Adrenal gland (tissue), 9 donors: ENCODE measurements at regions not wholly inside any gene's neighbourhood (a gene's known extent, or its start where the extent isn't known, plus 50 kb on each side); places are given as distances from the start of the nearest gene placed in this dataset.

ENCODE experiments used
- DNase-seq, 7 donors: peaks; one replicate each; pipeline ENCODE4 v3.0.0-alpha.2; 2019 to 2020
- H3K27ac ChIP-seq, 5 donors: fragments of 200-600 bp; sonication (generic) in 4 of 5; 1 replicate in 3 of 5; 2 replicates in 2 of 5; pipeline versions ENCODE4 v1.5.1 to v1.8.0; 2016 to 2020; ENCODE audit warnings: mild to moderate bottlenecking in 1 of 5
- H3K27me3 ChIP-seq: fragments of 200-600 bp; 2 replicates; pipeline ENCODE4 v1.8.0; 2021
- H3K36me3 ChIP-seq, 2 donors: fragments of 200-600 bp; replicated peaks in 1 of 2; 1 replicate in 1 of 2; 2 replicates in 1 of 2; pipeline versions ENCODE4 v1.5.1 to v1.8.0; 2018 to 2022
- H3K4me1 ChIP-seq, 2 donors: fragments of 200-600 bp; replicated peaks in 1 of 2; 1 replicate in 1 of 2; 2 replicates in 1 of 2; pipeline versions ENCODE4 v1.5.1 to v1.8.0; 2018 to 2021
- H3K4me3 ChIP-seq, 4 donors: fragments of 200-600 bp; sonication (generic) in 3 of 4; one replicate each; pipeline ENCODE4 v1.5.1; 2016 to 2018
- H3K9me3 ChIP-seq, 3 donors: fragments of 200-600 bp; sonication (generic) in 1 of 3; replicated peaks in 1 of 3; 1 replicate in 2 of 3; 2 replicates in 1 of 3; pipeline versions ENCODE4 v1.5.1 to v1.8.0; 2016 to 2021
- POLR2A ChIP-seq, 2 donors: fragments of 450-650 bp; IDR thresholded peaks; one replicate each; pipeline ENCODE4 v1.6.1; 2017; ENCODE audit warnings: antibody characterized with exemption in 2 of 2, mild to moderate bottlenecking in 2 of 2, moderate library complexity in 1 of 2
- WGBS, 4 donors: extraction: QIAGEN DNeasy Blood & Tissue Kit in 2 of 4; methylation state at CpG; one replicate each; pipeline versions ENCODE4 v1.1.5 to v1.1.7; 2013 to 2017; 5-methylcytosine and 5-hydroxymethylcytosine counted together
- intact Hi-C, 2 donors: fragments of 100-400 bp; cut with DNase I; formaldehyde crosslinking; loops; one replicate each; pipeline versions ENCODE4 v1.14.1 to v1.15.0; 2022 to 2023
- TF ChIP-seq, protein P1 (sequence below), 6 experiments: fragments of 450-650 bp in 4 of 6; fragments of 200-600 bp in 2 of 6; sonication (generic) in 1 of 6; IDR thresholded peaks; 1 replicate in 5 of 6; 2 replicates in 1 of 6; pipeline versions ENCODE4 v1.5.1 to v1.8.0; 2016 to 2021; ENCODE audit warnings: antibody characterized with exemption in 6 of 6, mild to moderate bottlenecking in 2 of 6, moderate library complexity in 1 of 6
- donor health status: healthy with polysubstance abuse.
- donor health status: Bipolar disorder and iron deficiency.
- donor health status: DM: yes; HTN: yes; CAD: no.
- donor health status: DM: no; HTN: no; CAD: no.
- donor health status: DM: no; HTN: no; CAD: no.

- Histone ChIP-seq H3K27ac (peak overlapping the region in 1 of 5 donors; percentile 81), H3K4me3 (no peak overlapping the region), H3K36me3 (no peaks in the 10 kb centered on the region), H3K4me1 (peaks cover 13 to 37% of the 10 kb centered on the region in 2 donors), H3K9me3 (no peaks in the 10 kb centered on the region), H3K27me3 (no peaks in the 10 kb centered on the region)
- peak in 1 of 7 donors; percentile 10 for DNase-seq
- TF ChIP-seq POLR2A (IDR thresholded peaks at IDR 0.05) = no peak
- TF ChIP-seq, protein P1, sequence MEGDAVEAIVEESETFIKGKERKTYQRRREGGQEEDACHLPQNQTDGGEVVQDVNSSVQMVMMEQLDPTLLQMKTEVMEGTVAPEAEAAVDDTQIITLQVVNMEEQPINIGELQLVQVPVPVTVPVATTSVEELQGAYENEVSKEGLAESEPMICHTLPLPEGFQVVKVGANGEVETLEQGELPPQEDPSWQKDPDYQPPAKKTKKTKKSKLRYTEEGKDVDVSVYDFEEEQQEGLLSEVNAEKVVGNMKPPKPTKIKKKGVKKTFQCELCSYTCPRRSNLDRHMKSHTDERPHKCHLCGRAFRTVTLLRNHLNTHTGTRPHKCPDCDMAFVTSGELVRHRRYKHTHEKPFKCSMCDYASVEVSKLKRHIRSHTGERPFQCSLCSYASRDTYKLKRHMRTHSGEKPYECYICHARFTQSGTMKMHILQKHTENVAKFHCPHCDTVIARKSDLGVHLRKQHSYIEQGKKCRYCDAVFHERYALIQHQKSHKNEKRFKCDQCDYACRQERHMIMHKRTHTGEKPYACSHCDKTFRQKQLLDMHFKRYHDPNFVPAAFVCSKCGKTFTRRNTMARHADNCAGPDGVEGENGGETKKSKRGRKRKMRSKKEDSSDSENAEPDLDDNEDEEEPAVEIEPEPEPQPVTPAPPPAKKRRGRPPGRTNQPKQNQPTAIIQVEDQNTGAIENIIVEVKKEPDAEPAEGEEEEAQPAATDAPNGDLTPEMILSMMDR (IDR thresholded peaks at IDR 0.05) = no peak
- intact Hi-C loops = no loop called here
- 90 to 95% (median 93%) methylated on average over 2 of the region's 2 CpGs for WGBS, 4 donors
These were observed 50.4 kb downstream of the RUSC2 start for GRCh38 chr9:35540315-35540714.

DNA sequence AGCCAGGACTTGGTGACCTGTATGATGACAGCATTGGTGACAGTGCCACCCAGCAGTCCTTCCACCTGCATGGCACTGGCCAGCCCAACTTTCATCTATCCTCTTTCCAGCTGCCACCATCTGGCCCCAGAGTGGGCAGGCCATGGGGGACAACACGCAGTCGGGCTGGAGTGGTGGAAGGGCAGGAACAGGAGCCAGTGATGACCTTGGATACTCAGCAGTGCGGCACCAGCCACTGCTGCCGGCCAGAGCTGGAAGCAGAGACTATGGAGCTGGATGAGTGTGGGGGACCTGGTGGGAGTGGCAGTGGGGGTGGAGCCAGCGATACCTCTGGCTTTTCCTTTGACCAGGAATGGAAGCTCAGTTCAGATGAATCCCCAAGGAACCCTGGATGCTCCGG is 56.9 kb downstream of the RUSC2 start:
- DNase-seq = no peak
- Histone ChIP-seq H3K9me3 (no peaks in the 10 kb centered on the region), H3K4me3 (no peak overlapping the region), H3K4me1 (peaks cover 6 to 7% of the 10 kb centered on the region in 2 donors), H3K36me3 (peaks cover 0 to 15% of the 10 kb centered on the region in 2 donors), H3K27ac (no peak overlapping the region), H3K27me3 (no peaks in the 10 kb centered on the region)
- WGBS, 4 donors = 47 to 67% (median 55%) methylated on average over 4 to 6 of the region's 6 CpGs
- intact Hi-C loops = no loop called here
- TF ChIP-seq POLR2A (IDR thresholded peaks at IDR 0.05) = no peak
- TF ChIP-seq, protein P1 (IDR thresholded peaks at IDR 0.05) = no peak

GRCh38 chr9:35547889-35548418 is 57.1 kb upstream of the TESK1 start:
- H3K27ac ChIP-seq = peak overlapping the region in 1 of 5 donors; percentile 10
- DNase-seq = no peak
- 96 to 100% (median 98%) methylated on average over 3 to 16 of the region's 16 CpGs for WGBS, 4 donors
- peaks cover 7 to 15% of the 10 kb centered on the region in 2 donors for H3K4me1 ChIP-seq
- H3K4me3 ChIP-seq = no peak overlapping the region
- no peaks in the 10 kb centered on the region for H3K27me3 ChIP-seq
- TF ChIP-seq, protein P1 (IDR thresholded peaks at IDR 0.05) = no peak
- TF ChIP-seq POLR2A (IDR thresholded peaks at IDR 0.05) = no peak
- no peaks in the 10 kb centered on the region for H3K9me3 ChIP-seq
- peaks cover 0 to 15% of the 10 kb centered on the region in 2 donors for H3K36me3 ChIP-seq
- intact Hi-C loops = no loop called here

DNA sequence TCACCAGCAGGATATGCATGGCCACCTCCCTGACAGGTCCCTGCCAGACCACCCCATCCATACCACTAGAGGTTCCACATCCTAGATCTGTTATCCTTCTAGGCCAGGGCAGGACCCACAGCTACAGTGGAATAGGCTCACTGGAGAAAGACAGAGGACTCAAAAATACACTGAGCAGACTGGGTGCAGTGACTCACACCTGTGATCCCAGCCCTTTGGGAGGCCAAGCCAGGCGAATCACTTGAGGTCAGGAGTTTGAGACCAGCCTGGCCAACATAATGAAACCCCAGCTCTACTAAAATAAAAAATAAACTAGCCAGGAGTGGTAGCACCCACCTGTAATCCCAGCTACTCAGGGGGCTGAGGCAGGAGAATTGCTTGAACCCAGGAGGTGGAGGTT is 56.5 kb upstream of the TESK1 start:
- 71 to 89% (median 80%) methylated on average over 1 of the region's 1 CpG for WGBS, 4 donors
- peaks cover 9 to 21% of the 10 kb centered on the region in 2 donors for H3K4me1 ChIP-seq
- no peaks in the 10 kb centered on the region for H3K9me3 ChIP-seq
- peaks cover 0 to 15% of the 10 kb centered on the region in 2 donors for H3K36me3 ChIP-seq
- intact Hi-C loops = no loop called here
- H3K27me3 ChIP-seq = no peaks in the 10 kb centered on the region
- DNase-seq = no peak
- H3K4me3 ChIP-seq = no peak overlapping the region
- TF ChIP-seq, protein P1 (IDR thresholded peaks at IDR 0.05) = no peak
- TF ChIP-seq POLR2A (IDR thresholded peaks at IDR 0.05) = no peak
- peak overlapping the region in 2 of 5 donors; percentile 10 to 15 for H3K27ac ChIP-seq
